GM19372 (cell line): ENCODE measurements at regions not wholly inside any gene's neighbourhood (a gene's known extent, or its start where the extent isn't known, plus 50 kb on each side); places are given as distances from the start of the nearest gene placed in this dataset.

Source experiments
- ATAC-seq: cut with Tn5 transposase; IDR thresholded peaks from one replicate; pipeline ENCODE4 v1.9.1; 2021; ENCODE audit warnings: mild to moderate bottlenecking, low read depth, moderate library complexity; ENCODE audit not compliant: unreplicated experiment

DNA sequence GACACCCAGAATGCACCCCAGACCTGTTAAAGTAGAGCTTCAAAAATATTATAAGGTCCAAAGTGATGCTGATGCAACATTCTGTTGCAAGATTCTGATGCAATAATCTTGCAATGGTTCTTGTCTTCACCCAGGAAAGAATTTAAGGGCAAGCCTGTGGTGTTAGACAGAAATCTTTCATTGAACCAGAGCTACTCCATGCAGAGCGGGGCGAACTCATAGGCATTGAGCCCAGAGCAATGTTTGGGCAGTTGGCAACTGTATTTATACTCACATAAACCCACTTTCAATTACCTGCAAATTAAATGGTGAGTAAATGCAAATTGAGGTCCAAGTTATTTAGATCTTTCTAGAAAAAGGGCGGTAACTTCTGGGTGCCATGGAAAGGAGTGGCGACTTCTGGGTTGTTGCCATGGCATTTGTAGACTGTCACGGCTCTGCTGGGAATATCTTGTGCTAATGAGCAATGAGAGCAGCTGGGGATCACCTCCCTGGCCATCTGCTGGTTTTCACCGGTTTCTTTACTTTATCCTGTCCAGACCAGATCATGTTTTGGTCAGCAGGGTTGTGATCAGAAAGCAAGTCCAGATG, 163.4 kb downstream of the ICE1 start:
- ATAC-seq = no peak

DNA sequence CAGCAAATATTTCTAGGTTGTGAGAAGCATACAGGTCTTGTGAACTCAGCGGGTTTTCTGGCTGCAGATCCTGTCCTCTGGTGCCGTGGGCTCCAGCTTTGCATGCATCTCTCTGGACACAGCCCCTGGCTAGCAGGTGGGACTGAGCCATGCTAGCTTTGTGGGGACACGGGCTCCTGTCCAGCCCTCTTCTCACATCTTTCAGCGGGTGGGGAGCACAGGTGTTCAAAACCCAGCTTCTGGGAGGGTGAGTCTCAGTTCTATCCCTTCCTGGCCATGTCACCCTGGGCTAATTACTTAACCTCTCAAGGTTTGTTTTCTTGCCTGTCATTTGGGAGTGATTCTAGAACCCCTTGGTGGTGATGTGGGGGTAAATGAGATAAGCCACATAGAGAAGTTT, 162.3 kb downstream of the ICE1 start:
- ATAC-seq = no peak

DNA sequence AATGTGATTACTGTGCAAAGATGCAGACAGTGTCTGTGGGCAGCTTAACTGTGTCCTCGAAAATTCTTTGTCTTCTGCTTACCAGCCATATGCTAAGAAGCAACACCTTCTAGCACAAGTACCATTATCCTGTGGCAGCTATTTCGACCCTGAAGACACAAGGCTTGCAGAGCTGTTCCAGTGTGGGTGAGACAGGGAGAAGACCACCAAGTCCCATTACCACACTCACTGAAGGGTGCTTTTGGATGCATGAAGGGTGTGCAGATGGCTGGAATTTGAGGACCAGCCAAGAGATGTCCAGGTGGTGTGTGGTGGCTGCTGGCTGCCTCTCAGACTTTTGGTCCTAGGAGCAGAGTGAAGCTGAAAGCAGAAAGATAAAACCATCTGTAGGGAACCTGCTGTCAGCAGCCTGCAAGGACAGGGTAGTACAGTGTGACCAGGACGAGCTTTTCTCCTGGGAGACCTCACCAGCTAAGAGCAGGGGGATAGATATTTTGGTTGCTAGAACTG, 161.8 kb downstream of the ICE1 start:
- ATAC-seq = no peak

DNA sequence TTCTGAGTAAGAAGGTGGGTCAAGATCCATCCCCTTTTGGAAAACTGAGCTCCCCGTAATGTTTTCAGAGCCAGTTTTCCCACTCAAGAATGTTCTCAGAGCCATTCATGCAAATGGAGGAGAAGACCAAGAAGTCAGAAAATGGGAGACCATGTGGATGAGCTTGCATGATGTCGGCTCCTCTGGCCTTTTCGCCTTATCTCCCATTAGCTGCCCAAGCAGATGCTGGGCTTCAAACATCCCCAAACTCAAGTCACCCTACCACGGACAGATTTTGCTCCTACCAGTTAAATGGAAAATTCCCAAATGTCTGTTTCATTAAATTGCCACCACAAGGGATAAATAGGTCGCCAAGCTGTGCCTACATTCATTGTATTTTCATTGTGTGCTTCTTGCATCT, 161.4 kb downstream of the ICE1 start:
- ATAC-seq = no peak

DNA sequence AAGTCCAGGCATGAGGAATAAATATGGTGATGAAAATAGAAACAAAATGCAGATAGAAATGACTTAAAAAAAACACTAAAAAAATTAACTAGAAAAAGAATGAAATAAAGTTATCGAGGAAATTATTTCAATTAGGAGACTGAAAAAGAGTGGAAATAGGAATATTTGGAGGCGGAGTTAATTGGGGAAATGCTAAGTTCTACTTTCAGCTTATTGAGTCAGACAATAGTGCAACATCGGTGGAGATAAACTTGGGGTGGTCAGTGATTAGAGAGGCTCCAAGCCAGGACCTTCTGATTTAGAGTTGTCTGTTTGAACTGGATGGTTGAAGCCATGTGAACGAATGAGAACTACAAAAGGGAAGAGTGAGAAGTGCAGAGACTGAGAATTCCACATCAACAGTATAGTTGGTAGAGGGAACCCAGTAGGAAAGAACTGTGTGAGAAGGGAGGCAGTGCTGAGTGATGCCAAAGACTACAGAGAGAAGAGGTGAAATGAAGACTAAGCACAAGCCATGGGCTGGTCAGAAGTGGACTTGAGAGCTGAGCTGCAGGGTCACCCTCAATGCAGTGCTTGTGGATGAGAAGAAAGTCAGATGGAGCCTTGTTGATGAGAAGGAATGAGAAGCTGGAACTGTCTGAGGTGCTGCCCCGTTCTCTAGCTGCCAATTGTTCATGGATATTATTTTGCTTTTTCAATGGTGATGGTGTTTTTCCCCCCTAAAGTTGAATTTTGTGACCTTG, 160.7 kb downstream of the ICE1 start:
- no peak for ATAC-seq

DNA sequence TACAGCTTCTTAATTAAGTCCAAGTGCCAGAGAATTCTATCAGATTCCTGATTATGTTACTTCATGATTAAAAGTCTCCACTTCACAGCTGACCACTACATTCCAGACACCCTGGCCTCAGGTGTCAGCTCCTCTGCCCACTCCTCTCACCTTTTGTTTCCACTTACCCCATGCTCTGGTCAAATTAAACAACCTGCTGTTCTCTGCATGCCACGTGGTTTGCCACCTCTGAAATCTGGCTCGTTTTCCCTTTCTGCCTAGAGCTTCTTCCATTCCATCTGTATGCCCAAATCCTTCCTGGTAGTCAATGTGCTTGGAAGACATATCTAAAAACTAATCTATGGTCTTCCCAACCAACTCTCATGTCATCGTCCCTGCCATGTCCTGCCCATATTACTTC, 158.6 kb downstream of the ICE1 start:
- ATAC-seq = no peak

DNA sequence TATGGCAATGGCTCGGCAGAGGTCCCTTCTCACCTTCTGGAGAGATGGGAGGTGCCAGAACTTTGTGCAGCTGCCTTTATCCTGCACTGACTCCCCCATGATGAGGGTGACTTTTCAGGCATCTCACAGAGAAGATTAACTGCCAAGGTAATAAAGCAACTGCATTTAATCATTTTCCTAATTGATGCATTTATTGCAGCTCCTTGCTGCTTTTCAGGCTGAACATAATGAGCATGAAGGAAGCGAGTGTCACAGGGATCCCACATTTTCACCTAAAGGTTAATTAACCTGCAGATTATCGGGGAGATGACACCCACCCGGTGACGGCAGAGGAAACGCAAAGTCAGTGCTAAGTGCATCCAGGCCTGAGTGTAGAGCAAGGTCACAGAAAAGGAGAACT, 154.3 kb downstream of the ICE1 start:
- no peak for ATAC-seq

DNA sequence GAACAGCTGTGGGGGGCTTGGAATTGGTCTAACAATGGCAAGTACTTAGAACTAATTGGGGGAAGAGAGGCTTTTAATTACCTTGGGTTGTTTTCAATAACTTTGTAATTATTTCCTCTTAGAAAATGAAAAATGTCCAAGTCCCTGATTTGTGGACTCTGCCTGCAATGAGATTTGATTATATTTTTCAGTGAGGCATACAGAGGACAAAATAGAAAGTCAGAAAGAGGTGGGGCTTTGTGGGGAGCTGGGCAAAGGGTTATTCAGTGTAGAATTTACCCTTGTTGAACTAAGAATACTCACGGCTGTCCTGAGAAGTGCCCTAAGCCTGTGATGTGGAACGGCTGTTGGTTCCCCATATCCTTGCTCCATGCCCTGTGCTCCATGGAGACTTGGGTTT, 153.0 kb downstream of the ICE1 start:
- no peak for ATAC-seq

DNA sequence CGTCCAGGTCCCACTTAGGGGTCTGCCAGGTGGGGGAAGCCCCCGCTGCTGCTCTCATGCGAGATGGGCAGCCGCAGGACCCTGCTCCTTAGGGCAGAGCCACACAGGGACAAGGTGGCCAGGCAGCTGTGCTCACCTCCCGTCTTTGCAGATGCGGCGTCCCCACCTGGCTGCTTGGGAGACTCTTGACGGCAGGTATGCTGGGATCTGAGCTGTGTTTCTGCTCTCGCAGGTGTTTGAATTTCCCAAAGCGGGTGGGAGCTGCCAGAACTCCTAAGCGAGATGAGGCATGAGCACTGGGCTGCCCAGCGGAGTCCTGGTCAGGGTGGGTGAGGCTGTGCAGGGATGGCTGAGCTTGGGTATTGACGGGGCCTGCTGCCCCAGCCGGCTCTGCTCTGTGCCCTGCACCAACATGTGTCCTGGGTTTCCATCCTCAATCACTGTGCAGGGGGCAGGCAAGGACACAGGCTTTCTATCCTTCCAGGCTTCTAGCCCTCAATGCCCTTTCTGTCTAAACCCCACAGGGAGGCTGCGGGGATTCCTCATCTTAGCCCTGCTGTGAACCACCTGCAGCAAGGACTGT, 151.4 kb downstream of the ICE1 start:
- no peak for ATAC-seq

DNA sequence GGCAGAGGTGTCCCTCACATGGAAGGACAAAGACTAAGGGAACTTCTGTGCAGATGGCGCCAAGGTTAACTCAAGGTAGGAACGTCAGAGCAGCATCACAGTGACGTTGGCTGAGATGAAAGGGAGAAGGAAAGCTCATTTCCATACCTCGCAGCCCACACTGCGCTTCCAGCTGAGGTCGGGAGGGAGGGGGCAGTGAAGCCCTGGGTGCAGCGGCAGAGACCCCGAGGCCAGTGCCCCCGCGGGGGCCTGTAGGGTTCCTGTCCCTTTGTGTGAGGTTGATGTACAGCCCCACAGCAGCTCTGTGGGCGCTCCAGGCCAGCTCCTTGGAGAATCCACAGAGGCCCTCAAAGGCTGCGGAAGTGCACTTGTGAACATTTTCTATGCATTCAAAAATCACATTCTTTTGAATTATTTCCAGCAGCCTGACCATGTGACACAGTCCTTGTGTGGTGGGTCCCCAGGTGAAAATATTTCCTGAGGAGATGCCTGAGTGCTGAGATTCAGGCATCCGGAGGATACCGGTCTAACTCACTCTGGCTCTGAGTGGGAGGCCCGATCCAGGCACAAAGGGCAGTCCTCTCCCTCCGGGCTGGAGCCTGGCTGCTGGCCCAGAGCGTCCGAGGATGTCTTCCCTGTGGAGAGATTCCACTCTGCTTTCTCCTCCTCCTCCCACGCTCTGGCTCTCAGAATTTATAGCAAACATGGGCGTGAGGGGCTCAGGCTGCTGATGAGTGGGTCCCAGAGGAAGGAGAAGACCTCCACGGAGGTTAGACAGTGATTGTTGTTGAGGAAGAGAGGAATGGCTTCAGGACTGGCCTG, 150.7 kb downstream of the ICE1 start:
- no peak for ATAC-seq

DNA sequence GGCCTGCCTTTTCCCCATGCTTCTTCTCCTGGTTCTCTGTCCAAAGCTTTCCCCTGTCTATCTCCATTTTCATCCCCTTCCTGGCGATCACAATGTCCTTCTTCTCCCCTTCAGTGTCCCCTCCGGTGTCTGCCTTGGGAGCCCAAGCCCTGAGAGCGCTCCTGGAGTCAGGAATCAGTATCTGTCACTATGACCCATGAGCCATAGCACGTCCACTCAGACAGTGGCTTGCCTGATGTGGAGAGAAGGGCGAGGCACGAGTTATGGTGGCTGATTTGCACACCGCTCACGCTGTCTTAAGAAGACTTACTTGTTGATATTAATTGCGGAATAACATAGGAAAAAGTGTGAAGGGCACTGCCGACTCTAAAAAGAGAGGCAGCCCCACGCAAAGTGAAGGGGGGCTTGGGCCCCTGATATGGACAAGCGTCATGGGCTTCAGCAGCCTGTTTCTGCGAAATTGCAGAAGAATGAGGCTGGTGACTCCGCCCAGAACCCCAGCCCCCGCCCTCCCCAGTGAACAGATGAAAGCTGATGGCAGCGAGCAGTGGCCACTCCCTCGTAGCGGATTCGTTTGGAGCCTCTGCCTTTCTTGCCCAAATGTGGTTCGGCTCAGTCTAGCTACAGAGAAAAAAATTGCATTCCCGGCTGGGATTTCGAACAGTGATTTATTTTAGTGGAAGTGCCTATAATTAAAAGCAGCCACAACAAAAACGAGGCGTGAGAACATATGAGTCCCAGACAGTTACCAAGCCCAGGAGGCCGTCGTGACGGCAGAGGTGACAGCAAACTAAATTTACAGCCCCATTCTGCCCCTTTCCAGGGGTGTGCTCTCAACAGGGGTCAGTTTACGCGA, 149.8 kb downstream of the ICE1 start:
- ATAC-seq = no peak

DNA sequence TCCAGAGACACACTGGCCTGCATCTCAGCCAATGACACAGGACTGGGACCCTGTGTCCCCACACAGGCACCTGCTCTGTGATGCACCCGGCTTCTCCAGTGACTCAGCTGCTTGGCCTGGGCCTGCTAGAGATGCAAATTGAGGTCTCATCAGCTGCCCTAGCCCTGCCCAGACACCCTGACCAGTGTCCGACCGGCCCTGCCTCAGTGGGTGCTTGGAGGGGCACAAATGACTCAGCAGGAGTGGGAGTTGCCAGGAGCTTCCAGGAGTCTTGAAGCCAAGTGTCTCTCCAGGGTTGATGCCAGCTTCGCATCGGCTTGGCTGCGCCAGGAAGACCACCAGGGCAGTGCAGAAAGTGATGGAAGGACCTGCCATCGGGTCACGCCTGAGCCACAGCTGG, 148.2 kb downstream of the ICE1 start:
- no peak for ATAC-seq

DNA sequence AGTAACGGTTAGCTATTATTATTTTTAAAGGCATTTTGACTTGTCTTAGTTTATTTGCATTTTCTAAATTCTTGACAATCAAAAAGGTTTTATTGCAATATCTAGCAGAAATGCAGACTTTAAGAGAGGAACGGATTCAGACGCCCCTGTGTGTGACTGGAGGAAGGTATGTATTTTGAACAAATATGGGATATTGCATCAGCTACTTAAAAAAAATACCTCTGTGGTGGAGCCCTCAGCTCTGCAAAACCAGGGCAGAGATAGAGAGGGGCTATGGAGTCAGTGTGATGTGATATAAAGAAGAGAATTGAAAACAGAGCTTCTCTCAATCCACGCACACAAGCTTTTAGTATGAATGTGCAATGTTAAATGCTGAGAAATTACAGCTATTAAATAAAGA, 142.4 kb downstream of the ICE1 start:
- no peak for ATAC-seq

DNA sequence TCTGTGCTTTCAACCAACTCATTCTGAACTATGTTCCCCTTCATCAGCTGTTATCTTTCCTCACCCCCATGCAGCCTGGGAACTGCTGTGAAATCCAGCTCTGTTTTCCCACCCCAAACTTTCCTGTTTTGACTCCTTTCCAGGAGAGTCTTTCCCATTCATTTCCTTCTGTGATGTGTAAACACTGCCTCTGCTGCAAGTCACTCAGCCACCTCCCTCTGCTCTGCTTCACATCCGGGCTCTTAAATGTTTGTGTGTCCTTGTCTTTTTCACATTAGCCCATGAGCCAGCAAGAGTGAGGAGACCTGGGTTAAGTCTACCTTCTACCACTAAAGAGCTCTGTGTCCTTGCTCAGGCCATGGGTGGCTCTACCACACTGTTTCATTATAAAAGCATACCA, 137.5 kb downstream of the ICE1 start:
- no peak for ATAC-seq

DNA sequence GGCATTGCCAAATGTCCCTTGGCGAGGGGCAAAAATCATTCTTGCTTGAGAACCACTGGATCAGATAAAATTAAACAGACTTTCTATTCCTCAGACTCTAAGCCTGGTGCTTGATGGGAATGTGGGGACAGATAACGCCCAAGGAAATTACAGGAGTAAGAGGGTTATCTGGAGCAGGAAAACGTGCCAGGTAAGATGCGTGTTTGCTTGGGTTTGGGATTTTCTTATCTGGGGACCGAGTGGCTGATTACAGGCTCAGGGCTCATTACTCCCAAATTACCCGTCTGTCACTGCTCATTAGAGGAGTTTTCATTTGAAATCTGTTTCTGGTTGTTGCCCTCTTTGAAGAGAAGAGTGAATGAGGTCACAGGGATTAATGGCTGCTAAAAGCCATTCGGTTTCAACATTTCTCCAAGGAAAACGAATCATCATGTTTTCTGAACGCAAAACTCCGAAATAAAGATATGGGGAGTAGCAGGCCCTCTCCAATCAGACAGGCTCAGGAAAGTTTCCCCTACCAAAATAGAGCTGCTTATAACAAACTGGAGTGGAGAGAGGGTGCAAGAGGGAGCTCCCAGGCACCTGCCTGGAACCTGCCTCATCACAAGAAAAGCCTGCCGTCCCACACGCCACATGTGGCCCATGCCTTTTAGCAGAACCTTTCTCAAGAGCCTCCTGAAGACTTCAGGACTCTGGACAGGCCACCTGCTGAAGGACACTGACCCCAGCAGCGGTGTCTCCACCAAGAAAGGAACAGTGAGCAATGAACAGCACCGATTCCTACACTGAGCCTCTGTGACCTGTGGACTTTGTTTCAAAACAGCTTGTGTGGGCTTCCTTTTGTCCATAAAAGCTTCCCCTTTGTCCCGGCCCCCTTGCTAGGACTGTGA, 136.4 kb downstream of the ICE1 start:
- ATAC-seq = no peak

DNA sequence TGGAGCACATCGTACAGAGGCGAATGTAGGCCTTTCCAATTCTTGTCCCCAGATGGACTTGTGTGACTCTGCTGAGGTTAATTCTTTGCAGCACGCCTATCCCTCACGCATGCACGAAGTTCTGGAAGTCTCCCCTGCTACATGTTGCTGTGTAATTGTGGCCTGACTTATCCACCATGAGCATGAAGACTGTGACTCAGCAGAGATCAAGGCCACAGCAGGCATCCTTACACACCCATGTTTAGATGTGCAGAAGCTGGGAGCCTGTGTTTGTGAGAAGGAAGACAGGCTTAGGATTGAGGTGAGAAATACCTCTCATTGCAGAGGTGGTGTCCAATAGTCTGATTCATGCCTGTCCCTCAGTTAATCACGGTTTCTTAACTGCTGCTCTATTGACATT, 135.6 kb downstream of the ICE1 start:
- no peak for ATAC-seq

DNA sequence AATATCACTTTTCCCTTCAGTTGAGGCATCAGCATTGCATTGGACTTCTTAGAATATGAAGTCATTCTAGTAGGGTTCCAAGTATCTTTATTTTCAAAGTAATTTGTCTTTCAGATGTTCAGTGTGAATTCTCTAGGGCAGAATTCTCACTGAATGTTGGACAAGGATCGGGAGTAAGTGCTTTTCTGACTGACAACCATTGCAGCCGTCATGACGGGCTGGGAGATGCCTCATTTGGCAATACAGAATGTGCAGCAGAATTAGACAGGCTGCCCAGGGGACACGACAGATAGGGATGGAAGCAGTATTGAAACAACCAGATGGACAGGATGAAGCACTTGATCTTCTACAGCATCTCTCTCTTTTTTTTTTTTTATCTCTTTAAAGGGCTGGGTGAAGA, 129.0 kb downstream of the ICE1 start:
- ATAC-seq = no peak

DNA sequence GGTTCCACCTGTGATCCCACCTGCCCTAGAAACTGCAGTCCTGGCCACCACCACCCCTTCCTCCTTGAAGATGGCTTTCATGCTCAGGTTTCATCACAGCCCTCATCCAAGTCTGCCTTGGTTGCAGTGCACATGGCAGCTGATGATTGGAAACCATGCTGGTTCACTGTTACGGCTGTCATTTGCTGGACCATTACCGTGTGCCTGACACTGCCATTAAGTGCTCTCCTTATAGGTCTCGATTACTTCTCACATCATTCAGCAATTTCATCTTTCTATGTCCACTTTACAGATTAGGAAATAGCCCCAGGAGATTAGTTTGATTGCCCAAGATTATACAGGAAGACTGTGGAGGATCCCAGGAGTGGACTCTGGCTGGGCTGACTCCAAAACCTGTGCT, 123.9 kb downstream of the ICE1 start:
- ATAC-seq = no peak

DNA sequence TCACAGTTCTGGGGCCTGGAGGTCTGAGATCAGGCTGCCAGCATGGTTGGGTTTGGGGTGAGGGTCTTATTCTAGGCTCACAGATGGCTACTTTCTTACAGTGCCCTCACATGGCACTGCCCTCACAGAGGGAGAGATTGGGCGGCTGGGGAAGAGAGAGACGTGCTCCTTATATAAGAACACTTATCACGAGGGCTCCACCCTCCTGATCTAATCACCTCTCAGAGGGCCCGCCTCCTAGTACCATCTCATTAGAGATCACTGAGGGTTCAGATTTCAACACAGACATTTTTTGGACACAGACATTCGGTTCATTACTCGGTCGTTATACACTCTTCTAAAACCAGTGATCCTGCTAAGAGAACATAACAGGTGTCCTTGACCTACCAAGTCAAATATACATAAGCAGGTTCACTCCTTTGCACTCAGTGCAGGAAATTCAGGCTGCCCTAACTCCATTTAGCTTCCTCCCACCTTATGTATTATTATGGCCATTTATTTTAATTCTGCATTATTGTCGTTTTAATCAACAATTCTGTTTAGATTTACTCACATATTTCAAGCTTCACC, 121.7 kb downstream of the ICE1 start:
- ATAC-seq = no peak
